DOHH2 (cell line): ENCODE measurements at regions not wholly inside any gene's neighbourhood (a gene's known extent, or its start where the extent isn't known, plus 50 kb on each side); places are given as distances from the start of the nearest gene placed in this dataset.

Source experiments
- H3F3A ChIP-seq: fragments of 200-600 bp; sonication (generic), shearing (Covaris generic); 2 replicates; pipeline ENCODE4 v1.6.0; 2016; ENCODE audit warnings: antibody characterized with exemption, mild to moderate bottlenecking; ENCODE audit not compliant: control insufficient read depth, insufficient read depth
- H3K27ac ChIP-seq: fragments of 200-600 bp; sonication (generic); 2 replicates; pipeline ENCODE4 v1.5.1; 2014; ENCODE audit warnings: low read depth, mild to moderate bottlenecking, low read length, moderate library complexity
- H3K27me3 ChIP-seq: fragments of 200-600 bp; sonication (generic); 2 replicates; pipeline ENCODE4 v1.6.1; 2014; ENCODE audit warnings: mild to moderate bottlenecking, low read length, mixed read lengths; ENCODE audit not compliant: control insufficient read depth
- H3K36me3 ChIP-seq: fragments of 200-600 bp; sonication (generic); 2 replicates; pipeline ENCODE4 v1.6.1; 2014; ENCODE audit warnings: mild to moderate bottlenecking, low read length, moderate library complexity, mixed read lengths; ENCODE audit not compliant: control insufficient read depth
- H3K4me1 ChIP-seq: fragments of 200-600 bp; sonication (generic); 2 replicates; pipeline ENCODE4 v1.6.1; 2014; ENCODE audit warnings: mild to moderate bottlenecking, low read length, mixed read lengths; ENCODE audit not compliant: control insufficient read depth
- H3K4me2 ChIP-seq: fragments of 200-600 bp; sonication (generic); 2 replicates; pipeline ENCODE4 v1.6.0; 2014; ENCODE audit warnings: mild to moderate bottlenecking, low read length, moderate library complexity
- H3K4me3 ChIP-seq: fragments of 200-600 bp; sonication (generic); 2 replicates; pipeline ENCODE4 v1.5.1; 2014; ENCODE audit warnings: mild to moderate bottlenecking, low read length, mixed read lengths
- H3K79me2 ChIP-seq: fragments of 200-600 bp; sonication (generic); 2 replicates; pipeline ENCODE4 v1.6.1; 2014; ENCODE audit warnings: mild to moderate bottlenecking, low read length, mixed read lengths; ENCODE audit not compliant: control insufficient read depth
- H3K9me2 ChIP-seq: fragments of 200-600 bp; sonication (generic); replicated peaks from 2 replicates; pipeline ENCODE4 v1.6.1; 2014; ENCODE audit warnings: mild to moderate bottlenecking, low read length, mixed read lengths; ENCODE audit not compliant: control insufficient read depth
- H3K9me3 ChIP-seq: fragments of 200-600 bp; sonication (generic); 2 replicates; pipeline ENCODE4 v1.6.1; 2014; ENCODE audit warnings: antibody characterized with exemption, low read length, mixed read lengths; ENCODE audit not compliant: control insufficient read depth, insufficient read depth
- H4K20me1 ChIP-seq: fragments of 200-600 bp; sonication (generic); 2 replicates; pipeline ENCODE4 v1.6.0; 2014; ENCODE audit warnings: low read depth, mild to moderate bottlenecking, antibody characterized with exemption, low read length, moderate library complexity; ENCODE audit not compliant: control insufficient read depth, insufficient read depth
- EZH2phosphoT487 ChIP-seq: fragments of 200-600 bp; sonication (generic); IDR thresholded peaks from 2 replicates; pipeline ENCODE4 v1.6.1; 2017; ENCODE audit warnings: borderline replicate concordance, mild to moderate bottlenecking, antibody characterized with exemption, low read length, moderate library complexity, mixed read lengths
- TF ChIP-seq, protein P1 (sequence below): fragments of 200-600 bp; sonication (generic); IDR thresholded peaks from one replicate; pipeline ENCODE4 v1.5.1; 2014; ENCODE audit warnings: antibody characterized with exemption, mild to moderate bottlenecking, low read depth, low read length; ENCODE audit not compliant: poor library complexity, severe bottlenecking

DNA sequence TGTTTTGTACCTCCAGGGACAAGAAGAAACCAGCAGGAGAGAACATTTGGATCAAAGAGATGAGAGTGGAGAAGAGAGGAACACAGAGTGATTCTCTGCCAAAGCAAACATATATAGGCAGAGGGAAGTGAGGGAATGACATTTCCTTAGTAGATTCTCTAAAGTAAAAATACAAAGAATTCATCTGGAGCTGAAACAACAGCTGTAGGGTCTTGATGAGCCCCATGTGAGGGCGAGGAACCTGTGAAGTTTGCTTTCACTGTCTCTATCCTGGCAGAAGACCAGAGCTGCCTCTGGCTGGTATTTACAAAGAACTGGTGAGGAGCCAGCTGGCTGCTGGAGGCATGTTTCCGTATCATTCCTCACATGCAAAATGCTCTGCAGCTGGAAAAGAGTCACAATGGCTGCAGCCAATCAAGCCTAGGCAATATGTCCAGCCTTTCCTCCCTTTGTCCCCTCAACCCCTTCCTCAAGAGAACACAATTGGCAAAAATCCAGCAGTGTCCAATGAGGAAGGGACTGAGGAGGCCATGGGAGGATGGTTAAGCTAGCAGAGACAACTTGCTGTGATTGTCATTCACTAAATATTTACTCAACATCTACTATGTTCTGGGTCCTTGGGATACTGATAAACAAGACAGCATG lies 122.5 kb downstream of the PHLDA1 start:
- TF ChIP-seq, protein P1, sequence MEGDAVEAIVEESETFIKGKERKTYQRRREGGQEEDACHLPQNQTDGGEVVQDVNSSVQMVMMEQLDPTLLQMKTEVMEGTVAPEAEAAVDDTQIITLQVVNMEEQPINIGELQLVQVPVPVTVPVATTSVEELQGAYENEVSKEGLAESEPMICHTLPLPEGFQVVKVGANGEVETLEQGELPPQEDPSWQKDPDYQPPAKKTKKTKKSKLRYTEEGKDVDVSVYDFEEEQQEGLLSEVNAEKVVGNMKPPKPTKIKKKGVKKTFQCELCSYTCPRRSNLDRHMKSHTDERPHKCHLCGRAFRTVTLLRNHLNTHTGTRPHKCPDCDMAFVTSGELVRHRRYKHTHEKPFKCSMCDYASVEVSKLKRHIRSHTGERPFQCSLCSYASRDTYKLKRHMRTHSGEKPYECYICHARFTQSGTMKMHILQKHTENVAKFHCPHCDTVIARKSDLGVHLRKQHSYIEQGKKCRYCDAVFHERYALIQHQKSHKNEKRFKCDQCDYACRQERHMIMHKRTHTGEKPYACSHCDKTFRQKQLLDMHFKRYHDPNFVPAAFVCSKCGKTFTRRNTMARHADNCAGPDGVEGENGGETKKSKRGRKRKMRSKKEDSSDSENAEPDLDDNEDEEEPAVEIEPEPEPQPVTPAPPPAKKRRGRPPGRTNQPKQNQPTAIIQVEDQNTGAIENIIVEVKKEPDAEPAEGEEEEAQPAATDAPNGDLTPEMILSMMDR, result no peak
- no peak for TF ChIP-seq EZH2phosphoT487
- H3K27ac ChIP-seq, result no peak overlapping the region
- no peak overlapping the region for H3K4me3 ChIP-seq

DNA sequence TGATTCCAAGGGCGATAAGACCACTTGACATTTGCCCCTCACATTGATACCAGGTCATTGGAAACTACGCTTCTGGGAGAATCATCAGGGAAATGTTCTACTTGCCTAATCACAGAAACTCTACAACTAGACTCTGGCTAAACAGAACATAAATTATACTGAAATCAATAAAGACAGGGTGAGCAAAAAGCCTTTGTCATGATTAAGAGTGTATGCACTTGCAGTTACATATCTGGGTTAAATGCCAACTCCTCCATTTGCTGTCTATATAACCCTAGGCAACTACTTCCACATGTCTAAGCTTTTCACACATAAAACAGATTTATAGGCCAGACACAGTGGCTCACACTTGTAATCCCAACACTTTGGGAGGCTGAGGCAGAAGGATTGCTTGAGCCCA lies 125.7 kb downstream of the PHLDA1 start:
- Histone ChIP-seq H3K79me2 (no peaks in the 10 kb centered on the region), H3K27me3 (peaks cover 16% of the 10 kb centered on the region), H3K36me3 (no peaks in the 10 kb centered on the region), H3K4me3 (no peak overlapping the region), H3K4me1 (no peaks in the 10 kb centered on the region), H3K27ac (no peak overlapping the region), H3F3A (no peaks in the 10 kb centered on the region), H3K4me2 (no peak overlapping the region), H4K20me1 (no peaks in the 10 kb centered on the region), H3K9me2 (no peaks in the 10 kb centered on the region), H3K9me3 (no peaks in the 10 kb centered on the region)
- TF ChIP-seq, protein P1, result no peak
- no peak for TF ChIP-seq EZH2phosphoT487

More for the DNA sequence above, 122.5 kb downstream of the PHLDA1 start:
- Histone ChIP-seq H4K20me1 (no peaks in the 10 kb centered on the region), H3K36me3 (no peaks in the 10 kb centered on the region), H3K4me2 (no peak overlapping the region), H3K79me2 (no peaks in the 10 kb centered on the region), H3K9me3 (no peaks in the 10 kb centered on the region), H3K27me3 (peaks cover 16% of the 10 kb centered on the region), H3K4me1 (peaks cover 7% of the 10 kb centered on the region), H3K9me2 (no peaks in the 10 kb centered on the region), H3F3A (no peaks in the 10 kb centered on the region)

DNA sequence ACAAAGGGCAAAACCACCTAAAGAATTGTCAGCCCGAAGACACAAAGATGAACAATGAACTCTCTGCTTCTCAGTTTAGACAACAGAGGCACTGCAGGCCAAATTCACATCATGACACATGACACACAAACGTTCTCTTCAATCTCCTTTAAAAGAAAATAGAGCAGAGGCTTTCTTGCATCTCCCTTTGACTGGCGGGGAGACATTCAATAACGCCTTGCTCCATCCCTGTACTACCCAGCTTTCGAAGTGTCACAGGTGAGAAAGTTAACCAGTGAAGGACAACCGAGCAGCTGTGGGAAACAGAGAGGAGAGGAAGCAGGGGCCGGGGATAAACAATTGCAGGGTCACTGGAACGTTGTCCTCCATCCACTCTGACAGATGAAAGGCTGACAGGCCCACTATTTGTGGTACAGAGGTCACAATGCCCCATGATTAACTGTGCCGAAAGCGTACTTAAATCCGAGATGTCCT lies 130.8 kb downstream of the PHLDA1 start:
- Histone ChIP-seq H3F3A (no peaks in the 10 kb centered on the region), H3K4me1 (no peaks in the 10 kb centered on the region), H3K9me2 (no peaks in the 10 kb centered on the region), H4K20me1 (no peaks in the 10 kb centered on the region), H3K4me2 (no peak overlapping the region), H3K4me3 (no peak overlapping the region), H3K9me3 (no peaks in the 10 kb centered on the region), H3K36me3 (no peaks in the 10 kb centered on the region), H3K27me3 (no peaks in the 10 kb centered on the region; the same call in 1 of the 2 replicates), H3K27ac (no peak overlapping the region), H3K79me2 (no peaks in the 10 kb centered on the region)
- no peak for TF ChIP-seq EZH2phosphoT487
- TF ChIP-seq, protein P1, result no peak
